ENCODE measurements at regions not wholly inside any gene's neighbourhood (a gene's known extent, or its start where the extent isn't known, plus 50 kb on each side); places are given as distances from the start of the nearest gene placed in this dataset.

DNA sequence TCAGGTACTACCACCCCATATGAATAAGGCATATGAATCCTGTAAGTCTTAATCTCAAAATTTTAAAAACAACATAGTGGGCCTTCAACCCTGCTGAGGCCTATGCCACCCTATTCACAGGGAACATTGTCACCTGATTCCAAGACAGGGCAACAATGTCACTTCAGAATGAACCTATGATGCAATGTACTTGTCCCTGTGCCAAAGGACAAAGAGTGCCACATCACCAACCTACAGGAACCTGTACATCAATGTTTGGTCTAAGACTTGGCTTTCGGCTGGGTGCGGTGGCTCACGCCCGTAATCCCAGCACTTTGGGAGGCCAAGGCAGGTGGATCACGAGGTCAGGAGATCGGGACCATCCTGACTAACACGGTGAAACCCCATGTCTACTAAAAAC is 318.5 kb upstream of the JARID2 start:
- TF ChIP-seq, protein P1, sequence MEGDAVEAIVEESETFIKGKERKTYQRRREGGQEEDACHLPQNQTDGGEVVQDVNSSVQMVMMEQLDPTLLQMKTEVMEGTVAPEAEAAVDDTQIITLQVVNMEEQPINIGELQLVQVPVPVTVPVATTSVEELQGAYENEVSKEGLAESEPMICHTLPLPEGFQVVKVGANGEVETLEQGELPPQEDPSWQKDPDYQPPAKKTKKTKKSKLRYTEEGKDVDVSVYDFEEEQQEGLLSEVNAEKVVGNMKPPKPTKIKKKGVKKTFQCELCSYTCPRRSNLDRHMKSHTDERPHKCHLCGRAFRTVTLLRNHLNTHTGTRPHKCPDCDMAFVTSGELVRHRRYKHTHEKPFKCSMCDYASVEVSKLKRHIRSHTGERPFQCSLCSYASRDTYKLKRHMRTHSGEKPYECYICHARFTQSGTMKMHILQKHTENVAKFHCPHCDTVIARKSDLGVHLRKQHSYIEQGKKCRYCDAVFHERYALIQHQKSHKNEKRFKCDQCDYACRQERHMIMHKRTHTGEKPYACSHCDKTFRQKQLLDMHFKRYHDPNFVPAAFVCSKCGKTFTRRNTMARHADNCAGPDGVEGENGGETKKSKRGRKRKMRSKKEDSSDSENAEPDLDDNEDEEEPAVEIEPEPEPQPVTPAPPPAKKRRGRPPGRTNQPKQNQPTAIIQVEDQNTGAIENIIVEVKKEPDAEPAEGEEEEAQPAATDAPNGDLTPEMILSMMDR (IDR thresholded peaks at IDR 0.05; ENCODE audit: insufficient read depth, low read length), result no peak
- no peak for TF ChIP-seq POLR2AphosphoS5 (IDR thresholded peaks at IDR 0.05; ENCODE audit: low read depth)

Measured in HL-60 (cell line).